Right lobe of liver (tissue), 6 donors: ENCODE measurements at regions not wholly inside any gene's neighbourhood (a gene's known extent, or its start where the extent isn't known, plus 50 kb on each side); places are given as distances from the start of the nearest gene placed in this dataset.

Source experiments
- ATAC-seq, 4 donors: fragments of 200-7000 bp; cut with Tn5 transposase; one replicate each; pipeline ENCODE4 v1.9.1; 2020; ENCODE audit warnings: mild to moderate bottlenecking in 4 of 4, moderate library complexity in 4 of 4
- DNase-seq, 3 donors: peaks; one replicate each; pipeline ENCODE4 v3.0.0-alpha.2; 2020
- H3K27ac ChIP-seq, 3 donors: fragments of 200-600 bp; one replicate each; pipeline ENCODE4 v1.8.0; 2022
- H3K27me3 ChIP-seq, 2 donors: fragments of 200-600 bp; one replicate each; pipeline ENCODE4 v1.8.0; 2022
- H3K36me3 ChIP-seq, 4 donors: fragments of 200-600 bp; sonication (generic) in 1 of 4; one replicate each; pipeline versions ENCODE4 v1.5.1 to v1.8.0; 2017 to 2022; ENCODE audit warnings: control low read depth in 1 of 4
- H3K4me1 ChIP-seq, 4 donors: fragments of 200-600 bp; sonication (generic) in 1 of 4; one replicate each; pipeline versions ENCODE4 v1.5.1 to v1.8.0; 2017 to 2022; ENCODE audit warnings: control low read depth in 1 of 4
- H3K4me3 ChIP-seq, 3 donors: fragments of 200-600 bp; one replicate each; pipeline ENCODE4 v1.8.0; 2022
- H3K9me3 ChIP-seq, 4 donors: fragments of 200-600 bp; sonication (generic) in 1 of 4; one replicate each; pipeline versions ENCODE4 v1.5.1 to v1.8.0; 2017 to 2022; ENCODE audit warnings: control low read depth in 1 of 4
- CTCF ChIP-seq, 4 donors: fragments of 200-600 bp in 3 of 4; fragments of 450-650 bp in 1 of 4; IDR thresholded peaks; one replicate each; pipeline versions ENCODE4 v1.5.1 to v1.8.0; 2016 to 2022; ENCODE audit warnings: antibody characterized with exemption in 4 of 4, mild to moderate bottlenecking in 2 of 4
- POLR2A ChIP-seq: fragments of 450-650 bp; IDR thresholded peaks from one replicate; pipeline ENCODE4 v1.6.1; 2017; ENCODE audit warnings: antibody characterized with exemption, mild to moderate bottlenecking
- WGBS: methylation state at CpG from one replicate; pipeline ENCODE4 v1.1.6; 2018; ENCODE audit warnings: low coverage, low lambda C conversion rate; ENCODE audit not compliant: insufficient coverage; ENCODE audit errors: missing lambda C conversion rate; 5-methylcytosine and 5-hydroxymethylcytosine counted together
- intact Hi-C, 2 donors: fragments of 100-400 bp; cut with DNase I; formaldehyde crosslinking; loops; one replicate each; pipeline versions ENCODE4 v1.11.2 to v1.14.1; 2022
- donor health status: DM: no; HTN: yes; CAD: no.
- donor health status: DM: no; HTN: no; CAD: no.
- donor health status: DM: no; HTN: no; CAD: no.
- donor health status: DM: no; HTN: yes; CAD: no.
- donor health status: DM: no; HTN: yes; CAD: no.

- DNase-seq (no peak), ATAC-seq (peak in 3 of 4 donors; percentile 32 to 68 (median 50))
- Histone ChIP-seq H3K4me3 (no peak overlapping the region), H3K4me1 (no peaks in the 10 kb centered on the region), H3K36me3 (no peaks in the 10 kb centered on the region), H3K9me3 (no peaks in the 10 kb centered on the region), H3K27me3 (no peaks in the 10 kb centered on the region), H3K27ac (no peak overlapping the region)
- intact Hi-C loops = no loop called here
- no peak for TF ChIP-seq CTCF (IDR thresholded peaks at IDR 0.05)
- TF ChIP-seq POLR2A = no peak
- 40% methylated on average over 2 of the region's 2 CpGs for WGBS
Measured at GRCh38 chr3:87719060-87719459, 339.7 kb downstream of the CGGBP1 start.

- Histone ChIP-seq H3K4me1 (no peaks in the 10 kb centered on the region), H3K4me3 (no peak overlapping the region), H3K27ac (no peak overlapping the region), H3K9me3 (no peaks in the 10 kb centered on the region), H3K27me3 (no peaks in the 10 kb centered on the region), H3K36me3 (no peaks in the 10 kb centered on the region)
- DNase-seq (no peak), ATAC-seq (no peak)
- TF ChIP-seq CTCF (IDR thresholded peaks at IDR 0.05) (no peak), POLR2A (no peak)
- 38% methylated on average over 1 of the region's 1 CpG for WGBS
- intact Hi-C loops = no loop called here
Measured at GRCh38 chr3:87710511-87710910, 348.3 kb downstream of the CGGBP1 start.

- no peak for TF ChIP-seq CTCF (IDR thresholded peaks at IDR 0.05)
- TF ChIP-seq POLR2A = no peak
- no peak for DNase-seq
- ATAC-seq = no peak
- no peaks in the 10 kb centered on the region for H3K9me3 ChIP-seq
- no peaks in the 10 kb centered on the region for H3K36me3 ChIP-seq
- H3K27ac ChIP-seq = no peak overlapping the region
- no peaks in the 10 kb centered on the region for H3K27me3 ChIP-seq
- H3K4me1 ChIP-seq = no peaks in the 10 kb centered on the region
- H3K4me3 ChIP-seq = no peak overlapping the region
- intact Hi-C loops = no loop called here
Measured at GRCh38 chr3:87710028-87710427, 348.8 kb downstream of the CGGBP1 start.

GRCh38 chr3:87706176-87706575 is 352.6 kb downstream of the CGGBP1 start:
- intact Hi-C loops = no loop called here
- no peak for TF ChIP-seq CTCF (IDR thresholded peaks at IDR 0.05)
- no peaks in the 10 kb centered on the region for H3K27me3 ChIP-seq
- no peak overlapping the region for H3K27ac ChIP-seq
- no peak overlapping the region for H3K4me3 ChIP-seq
- WGBS = 12% methylated on average over 2 of the region's 2 CpGs
- DNase-seq (no peak), ATAC-seq (no peak)
- no peaks in the 10 kb centered on the region for H3K9me3 ChIP-seq
- no peaks in the 10 kb centered on the region for H3K4me1 ChIP-seq
- H3K36me3 ChIP-seq = no peaks in the 10 kb centered on the region

- ATAC-seq = no peak
- Histone ChIP-seq H3K4me1 (no peaks in the 10 kb centered on the region), H3K9me3 (no peaks in the 10 kb centered on the region), H3K27me3 (no peaks in the 10 kb centered on the region), H3K27ac (no peak overlapping the region), H3K36me3 (no peaks in the 10 kb centered on the region), H3K4me3 (no peak overlapping the region)
- DNase-seq = no peak
- intact Hi-C loops = no loop called here
- no peak for TF ChIP-seq CTCF (IDR thresholded peaks at IDR 0.05)
- no peak for TF ChIP-seq POLR2A
- 74% methylated on average over 4 of the region's 4 CpGs for WGBS
Measured at GRCh38 chr3:87702600-87702999, 356.2 kb downstream of the CGGBP1 start.
